HG03575 (cell line): ENCODE measurements at regions not wholly inside any gene's neighbourhood (a gene's known extent, or its start where the extent isn't known, plus 50 kb on each side); places are given as distances from the start of the nearest gene placed in this dataset.

ENCODE experiments used
- ATAC-seq: cut with Tn5 transposase; IDR thresholded peaks from one replicate; pipeline ENCODE4 v1.9.1; 2021; ENCODE audit not compliant: unreplicated experiment, insufficient number of reproducible peaks, low FRiP score; ENCODE audit errors: extremely low read depth

DNA sequence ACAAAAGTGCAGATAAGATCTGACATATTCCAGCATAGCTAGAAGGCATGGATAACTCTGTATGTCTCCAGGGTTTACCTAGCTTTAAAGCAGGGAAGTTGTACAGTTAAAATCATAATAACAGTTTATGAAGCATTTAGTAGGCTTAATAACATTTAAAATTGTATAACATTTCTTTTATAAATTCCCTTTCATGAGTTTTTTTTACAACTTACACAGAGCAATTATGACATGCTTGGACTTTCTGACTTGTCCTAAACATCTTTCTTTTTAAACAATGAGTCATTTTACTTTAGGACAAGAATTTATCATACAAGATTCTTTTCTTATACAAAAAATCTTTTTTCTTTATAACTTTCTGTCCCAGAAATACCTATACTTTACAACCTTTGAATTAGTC lies 408.5 kb upstream of the NEGR1 start:
- ATAC-seq: no peak

DNA sequence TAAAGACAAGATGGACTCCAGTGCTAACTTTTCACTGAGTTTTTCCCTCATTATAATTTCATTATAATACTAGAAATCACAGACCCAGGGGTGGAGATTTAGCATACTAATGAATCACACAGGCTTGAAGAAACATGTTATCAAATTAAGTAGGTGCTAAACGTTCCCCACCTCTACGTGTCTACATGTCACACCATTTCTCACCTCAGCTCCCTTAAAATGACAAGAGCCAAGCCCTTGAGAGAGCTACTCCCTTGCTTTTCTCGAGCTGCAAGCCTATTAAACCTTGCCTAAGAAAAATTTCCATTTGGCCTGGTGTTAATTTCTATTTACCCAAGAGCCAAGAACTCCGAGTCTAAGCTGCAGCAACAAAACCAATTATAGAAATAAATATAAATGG lies 396.3 kb upstream of the NEGR1 start:
- no peak for ATAC-seq

DNA sequence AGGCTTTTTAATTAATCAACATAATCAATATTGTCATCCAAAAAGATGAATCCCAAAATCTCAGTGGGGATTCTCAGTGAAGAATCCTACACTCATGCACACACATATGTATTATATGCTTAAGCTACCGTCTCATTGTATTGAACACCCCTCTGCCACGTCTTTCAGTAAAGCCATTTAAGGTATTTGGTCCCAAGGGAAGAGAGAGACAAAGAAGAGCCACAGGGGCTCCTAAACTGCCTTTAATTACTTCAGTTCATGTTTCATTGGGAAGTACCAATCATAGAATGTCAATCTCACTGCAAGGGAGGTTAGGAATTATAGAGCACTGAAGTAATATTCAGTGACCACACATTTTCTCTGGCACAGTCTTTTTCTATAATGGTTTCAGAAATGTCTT lies 388.6 kb upstream of the NEGR1 start:
- no peak for ATAC-seq

DNA sequence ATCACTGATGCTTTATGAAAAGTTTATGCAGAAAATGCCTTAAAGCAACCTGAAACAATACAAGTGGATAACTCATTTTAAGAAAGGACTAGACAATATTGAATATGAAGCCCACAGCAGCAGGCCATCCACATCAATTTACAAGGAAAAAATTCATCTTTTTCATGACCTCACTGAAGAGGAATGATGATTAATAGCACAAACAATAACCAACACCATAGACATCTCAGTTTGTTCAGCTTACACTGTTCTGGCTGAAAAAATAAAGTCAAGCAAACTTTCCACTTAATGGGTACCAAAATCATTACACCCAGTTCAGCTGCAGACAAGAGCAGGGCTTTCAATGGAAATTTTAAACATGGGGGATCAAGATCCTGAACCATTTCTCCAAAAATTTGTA lies 380.6 kb upstream of the NEGR1 start:
- ATAC-seq: no peak

DNA sequence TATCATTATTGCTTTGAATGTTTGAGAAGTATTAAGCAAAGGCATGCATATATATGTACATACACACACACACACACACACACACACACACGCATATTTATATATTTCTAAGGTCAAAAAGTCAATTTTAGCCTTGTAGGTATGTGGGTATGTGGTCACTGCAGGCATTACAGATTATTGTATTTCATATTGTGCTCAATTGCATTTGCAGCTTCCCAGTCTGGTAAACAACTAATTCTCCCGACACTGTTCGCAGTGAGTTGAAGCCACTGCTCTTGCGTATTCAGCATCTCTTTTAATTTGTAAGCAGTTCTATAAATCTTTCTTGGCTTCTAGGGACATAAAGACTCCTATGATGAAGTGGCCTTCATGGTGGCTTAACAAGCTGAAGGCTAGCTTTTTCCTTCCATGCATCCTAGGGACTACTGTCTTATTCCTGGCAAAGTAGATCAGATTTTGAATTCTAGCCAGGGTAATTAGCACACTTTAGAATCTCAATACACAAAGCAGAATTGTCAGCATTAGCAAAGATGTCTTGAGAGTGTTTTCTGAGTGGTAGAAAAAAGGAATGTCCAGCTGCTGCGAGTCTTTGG lies 368.6 kb upstream of the NEGR1 start:
- ATAC-seq: no peak

DNA sequence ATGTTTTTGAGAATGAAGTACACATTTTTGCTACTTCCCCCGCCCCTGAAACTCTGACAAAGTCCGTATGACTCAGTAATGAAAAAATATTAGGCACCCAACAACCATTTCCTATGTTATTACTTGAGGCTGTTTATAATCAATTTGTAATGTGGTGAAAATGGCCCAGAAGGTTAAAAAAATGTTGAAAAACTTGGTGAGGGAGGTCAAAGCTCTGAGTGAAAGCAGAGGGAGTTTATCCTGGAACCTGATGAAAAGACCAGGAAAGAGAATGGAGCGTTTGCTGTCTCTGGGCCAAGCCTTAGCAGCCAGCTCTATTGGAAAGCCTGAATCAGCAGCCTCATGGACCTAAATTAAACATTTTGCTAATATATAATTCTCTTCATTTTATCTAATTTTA lies 367.7 kb upstream of the NEGR1 start:
- ATAC-seq: no peak

DNA sequence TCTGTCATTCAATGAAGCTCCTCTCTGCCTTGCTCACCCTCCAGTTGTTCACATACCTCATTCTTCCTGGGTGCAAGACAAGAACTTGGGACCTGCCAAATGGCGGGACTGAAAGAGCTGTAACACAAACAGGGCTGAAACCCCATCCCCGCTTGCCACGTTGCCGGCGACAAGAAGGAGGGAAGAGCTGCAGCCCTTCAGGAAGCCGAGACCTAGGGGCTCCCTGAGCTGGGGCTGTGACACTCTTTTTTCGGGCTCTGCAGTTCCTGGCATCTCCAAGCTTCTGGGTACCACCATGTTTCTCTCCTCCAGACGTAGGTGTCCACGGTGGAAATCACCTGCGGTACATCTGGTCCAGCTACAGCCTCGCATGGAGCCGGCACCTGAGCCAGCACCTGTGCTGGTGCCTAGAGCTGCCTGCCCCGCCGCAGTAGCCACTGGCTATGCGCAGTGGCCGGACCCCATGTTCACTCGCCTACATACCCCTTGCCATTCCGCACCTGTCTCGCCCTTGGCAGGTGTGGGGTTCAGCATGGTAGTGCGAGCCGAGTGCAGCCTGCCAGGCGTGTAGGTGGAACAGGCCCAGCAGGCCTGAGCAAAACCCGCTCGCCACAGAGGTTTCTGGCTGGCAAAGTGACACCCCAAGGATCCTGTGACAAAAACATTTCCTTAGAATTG lies 367.0 kb upstream of the NEGR1 start:
- no peak for ATAC-seq

DNA sequence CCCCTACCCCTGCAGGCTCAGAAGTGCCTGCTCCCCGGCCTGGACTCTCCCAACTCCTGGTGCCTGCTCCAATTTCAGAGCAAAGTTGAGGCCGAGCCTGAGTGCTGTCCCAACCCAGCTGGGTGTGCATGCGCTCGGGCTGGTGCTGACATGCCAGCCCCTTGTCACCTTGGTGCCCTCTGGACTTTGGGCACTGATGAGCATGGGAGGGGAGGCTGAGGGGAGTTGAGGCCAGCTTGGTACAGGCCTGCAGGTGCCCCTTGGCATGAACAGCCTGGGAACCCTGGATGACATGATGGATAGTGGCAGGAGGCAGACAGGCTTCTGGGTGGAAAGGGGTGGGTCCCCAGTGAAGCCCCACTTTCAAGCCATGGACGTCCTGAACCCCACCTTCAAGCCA lies 366.1 kb upstream of the NEGR1 start:
- ATAC-seq: no peak

DNA sequence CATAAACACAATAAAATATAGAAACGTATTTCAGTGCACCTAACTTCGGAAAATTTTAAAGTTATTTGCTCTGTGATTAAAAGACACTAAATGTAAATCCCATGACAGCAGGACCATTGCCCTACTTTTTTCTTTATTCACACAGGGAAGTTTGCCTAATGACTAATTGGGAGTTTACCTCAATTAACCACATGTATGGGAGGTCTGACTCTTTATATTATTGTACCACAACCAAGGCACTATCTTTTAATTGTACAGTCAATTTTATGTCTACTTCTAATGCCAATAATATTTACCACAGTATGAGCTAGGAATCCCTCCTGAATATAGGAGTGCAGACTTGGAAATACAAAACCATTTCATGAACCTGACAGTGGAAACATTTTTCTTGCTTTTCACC lies 360.8 kb upstream of the NEGR1 start:
- ATAC-seq: no peak

DNA sequence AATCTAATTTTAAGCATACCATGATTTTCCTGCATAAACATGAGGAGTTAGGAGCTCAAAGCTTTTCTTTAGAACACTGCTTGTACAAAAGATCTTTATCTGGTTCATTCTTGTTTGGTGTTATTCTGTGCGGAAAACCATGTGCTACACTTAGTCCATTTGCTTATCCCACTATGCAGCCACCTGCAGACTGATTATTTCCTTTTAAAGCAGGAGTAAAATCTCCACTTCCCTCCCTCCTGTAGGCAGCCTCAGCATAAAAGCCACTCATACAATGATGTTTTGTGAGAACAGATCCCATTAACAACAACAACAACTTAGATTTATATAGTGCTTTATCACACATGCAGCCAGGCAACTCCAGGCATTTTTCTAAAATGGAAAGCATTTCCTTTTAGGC lies 355.3 kb upstream of the NEGR1 start:
- no peak for ATAC-seq

DNA sequence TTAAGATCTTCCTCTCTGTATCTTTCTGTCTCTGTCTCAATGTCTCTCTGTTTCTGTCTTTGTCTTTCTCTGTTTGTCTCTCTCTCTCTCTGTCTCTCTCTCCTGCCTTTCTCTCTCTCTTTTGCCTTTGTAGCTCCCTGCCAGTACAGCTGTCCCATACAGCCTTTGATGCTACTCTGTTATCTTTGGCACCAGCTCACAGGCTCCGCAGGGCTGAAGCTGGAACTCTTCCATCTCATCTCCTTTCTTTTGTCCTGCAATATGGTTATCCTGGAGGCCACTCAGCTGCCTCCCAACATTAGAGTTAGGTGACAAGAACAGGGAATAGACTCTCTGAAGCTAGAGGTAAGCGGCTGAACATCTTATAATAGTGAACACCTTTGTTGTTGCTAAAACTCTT lies 354.3 kb upstream of the NEGR1 start:
- no peak for ATAC-seq

DNA sequence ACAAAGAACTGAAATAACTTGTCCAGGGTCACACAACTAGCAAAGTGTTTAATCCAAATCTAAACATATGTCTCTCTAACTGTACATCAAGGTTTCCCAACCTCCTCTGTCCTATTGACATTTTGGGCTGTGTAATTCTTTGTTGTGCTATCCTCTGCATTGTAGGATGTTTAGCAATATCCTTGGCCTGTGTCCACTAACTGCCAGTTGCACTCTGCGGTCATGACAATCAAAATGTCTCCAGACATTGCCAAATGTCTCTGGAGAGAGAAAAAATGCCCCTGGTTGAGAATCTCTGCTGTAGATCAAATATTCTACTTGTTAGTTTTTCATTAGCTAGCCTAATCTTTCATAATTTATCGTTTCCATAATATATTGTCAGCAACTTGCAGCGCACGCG lies 353.4 kb upstream of the NEGR1 start:
- no peak for ATAC-seq

DNA sequence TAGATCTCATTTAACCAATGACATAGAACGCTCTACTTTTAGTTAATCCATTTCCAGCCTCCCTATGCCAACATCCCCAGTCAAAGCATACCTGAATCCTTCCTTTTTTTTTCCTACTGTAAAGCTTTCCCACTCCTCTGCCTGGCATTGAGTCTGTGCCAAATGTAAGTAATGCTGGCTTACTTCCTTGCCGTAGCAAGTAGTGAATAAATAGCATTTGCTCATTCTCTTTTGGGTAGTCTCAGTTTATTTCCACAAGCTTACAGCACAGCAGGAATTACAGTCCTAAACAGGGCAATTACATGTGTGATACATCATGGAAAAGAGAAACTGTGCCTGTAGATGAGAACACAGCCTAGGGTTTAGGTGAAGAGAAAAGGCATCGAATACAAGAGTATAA lies 352.6 kb upstream of the NEGR1 start:
- ATAC-seq: no peak

DNA sequence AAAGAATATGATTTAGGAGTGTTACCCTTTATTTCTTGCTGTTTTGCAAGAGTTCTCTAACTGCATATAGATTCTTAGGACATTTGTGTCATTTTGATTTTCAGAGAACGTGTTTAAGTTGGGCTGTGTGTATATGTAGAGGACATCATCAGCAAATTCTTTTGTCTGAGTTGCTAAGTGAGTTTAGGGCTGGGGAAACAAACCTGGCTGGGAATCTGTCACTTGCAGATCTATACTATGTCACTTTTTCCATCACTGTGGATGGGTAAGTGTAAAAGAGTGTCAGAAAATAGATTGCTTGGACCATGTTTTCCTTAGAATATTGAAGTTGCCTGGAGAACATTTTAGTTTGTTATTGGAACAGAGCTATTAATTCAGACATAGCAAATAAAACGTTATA lies 349.1 kb upstream of the NEGR1 start:
- ATAC-seq: no peak

DNA sequence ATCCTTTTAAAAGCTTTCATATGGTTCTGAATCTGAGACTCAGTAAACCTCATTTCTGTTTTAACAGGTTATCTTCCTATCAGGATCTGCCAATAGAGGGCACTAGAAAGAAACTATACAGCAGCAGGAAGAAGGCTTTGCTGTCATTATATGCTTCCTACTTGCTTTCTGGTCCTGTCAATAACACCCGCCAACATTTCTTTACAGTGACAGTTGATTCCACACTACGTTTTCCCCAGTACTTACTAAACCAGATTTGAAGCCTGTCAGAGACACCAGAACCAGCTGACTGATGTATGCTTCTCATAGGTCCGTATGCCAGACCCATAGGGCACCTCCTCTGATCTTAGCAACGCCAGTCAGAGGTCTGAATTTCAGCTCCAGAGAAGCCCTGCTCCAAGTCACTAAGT lies 341.0 kb upstream of the NEGR1 start:
- ATAC-seq: peak; percentile 88

DNA sequence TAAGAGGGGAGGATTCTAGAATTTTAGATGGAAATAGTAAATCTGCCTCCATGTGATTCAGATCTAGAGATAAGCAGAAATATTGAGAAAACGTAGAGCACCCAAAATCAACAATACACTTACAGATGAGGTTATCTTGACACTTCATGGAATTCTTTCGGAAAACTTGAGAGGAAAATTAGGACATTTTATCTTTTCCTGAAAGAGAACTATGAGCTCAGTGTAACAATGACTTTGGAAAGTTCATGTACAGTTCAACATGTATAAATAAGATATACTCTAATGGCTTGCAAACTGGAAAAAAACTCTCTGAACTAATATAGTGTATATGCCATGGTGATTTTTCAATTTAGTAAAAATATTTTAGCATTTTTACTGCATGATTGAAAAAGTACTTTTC lies 338.1 kb upstream of the NEGR1 start:
- ATAC-seq: no peak

DNA sequence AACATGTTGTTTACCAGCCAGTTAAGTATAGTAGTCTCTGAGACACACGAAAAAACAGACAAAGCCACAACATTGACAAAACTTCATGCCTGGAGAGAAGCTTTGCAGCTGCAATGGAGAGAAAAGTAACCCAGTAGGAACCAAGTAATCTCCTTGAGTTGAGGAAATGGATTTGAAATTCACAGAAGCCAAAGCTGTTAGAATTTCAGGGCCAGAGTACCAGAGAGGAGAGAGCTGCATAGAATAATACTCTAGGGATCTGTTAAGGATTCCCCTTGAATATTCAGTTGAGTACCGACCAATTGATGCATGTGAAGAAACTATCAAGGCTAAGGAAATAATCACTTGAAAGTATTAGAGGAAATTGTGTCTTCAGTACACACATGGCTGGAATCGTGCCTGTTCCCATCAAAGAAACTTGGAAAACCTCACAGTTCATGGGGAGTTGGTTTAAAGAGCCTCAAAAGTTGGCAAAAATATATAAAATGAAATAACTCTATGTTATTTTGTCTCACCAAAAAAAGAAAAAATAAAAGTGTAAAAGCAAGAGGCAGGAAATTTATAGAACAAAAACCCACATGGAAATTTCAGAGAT lies 324.0 kb upstream of the NEGR1 start:
- ATAC-seq: no peak

DNA sequence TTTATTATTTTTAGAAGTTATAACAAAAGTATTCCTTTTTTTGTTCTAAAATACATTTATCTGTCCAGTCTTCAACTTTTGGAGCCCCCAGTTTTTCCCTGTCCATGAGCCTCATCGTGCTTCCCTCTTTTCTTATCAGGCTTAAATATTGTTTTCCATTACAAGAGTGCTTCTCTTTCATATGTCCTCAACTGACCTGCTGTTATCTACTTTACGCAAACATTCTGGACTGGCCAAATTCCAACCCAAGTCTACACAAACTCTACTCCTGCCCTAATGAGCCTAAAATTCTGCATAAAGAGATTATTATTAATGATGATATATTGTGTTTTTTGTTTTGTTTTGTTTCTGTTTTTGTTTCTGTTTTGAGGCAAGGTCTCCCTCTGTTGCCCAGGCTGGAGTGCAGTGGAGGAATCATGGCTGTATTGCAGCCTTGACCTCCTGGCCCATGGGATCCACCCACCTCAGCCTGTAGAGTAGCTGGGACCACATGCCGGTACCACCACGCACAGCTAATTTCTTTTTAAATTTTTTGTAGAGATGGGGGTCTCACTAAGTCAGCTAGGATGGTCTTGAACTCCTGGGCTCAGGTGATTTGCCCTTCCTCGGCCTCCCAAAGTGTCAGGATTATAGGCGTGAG lies 318.8 kb upstream of the NEGR1 start:
- ATAC-seq: no peak

DNA sequence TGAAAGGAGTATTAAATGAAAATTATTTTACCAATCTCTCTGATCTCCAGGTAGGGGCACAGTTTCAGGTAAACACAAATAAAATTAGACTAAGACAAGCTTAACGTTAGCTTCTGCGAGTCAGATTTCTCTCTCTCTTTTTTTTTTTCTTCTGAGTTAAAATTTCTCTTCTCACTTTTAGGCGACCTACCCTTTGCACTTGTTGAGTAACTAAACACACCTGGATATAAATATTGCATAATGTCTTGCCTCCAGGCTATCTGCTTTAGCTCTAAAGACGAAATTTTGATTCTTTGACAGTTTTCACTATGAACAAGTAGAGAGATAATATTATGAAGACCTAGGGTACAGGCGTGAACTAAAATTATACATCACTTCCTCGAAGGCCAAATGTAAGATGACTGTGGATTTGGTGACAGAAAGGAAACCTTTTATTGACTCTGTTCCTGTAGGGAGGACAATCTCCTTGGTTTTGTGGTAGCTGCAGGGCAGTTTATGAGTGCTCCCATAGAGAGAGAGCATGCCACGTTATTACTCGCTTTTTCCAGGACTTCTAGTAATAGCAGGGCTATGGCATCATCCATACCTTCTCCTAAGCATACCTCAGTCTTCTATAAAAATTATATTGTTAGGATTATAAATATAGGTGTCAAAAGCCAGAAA lies 303.8 kb upstream of the NEGR1 start:
- no peak for ATAC-seq

DNA sequence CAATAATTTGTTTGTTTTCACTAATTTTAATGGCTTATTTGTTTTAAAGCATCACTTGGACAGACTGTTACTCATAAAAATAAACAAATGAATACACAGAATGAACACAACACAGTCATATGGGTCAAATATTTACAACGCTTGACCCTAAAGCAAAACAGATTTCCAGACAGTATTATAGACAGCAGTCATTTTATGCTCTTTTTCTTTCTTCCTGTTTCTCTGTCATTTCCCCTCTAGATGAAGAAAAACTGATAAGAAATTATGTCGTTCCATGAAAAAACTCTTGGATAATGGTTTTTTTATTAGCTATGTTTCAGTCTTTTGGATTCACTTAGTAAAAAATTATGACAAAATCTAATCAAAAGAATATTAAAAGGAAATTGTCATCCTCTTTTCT lies 297.3 kb upstream of the NEGR1 start:
- ATAC-seq: no peak
